ENCODE measurements at regions not wholly inside any gene's neighbourhood (a gene's known extent, or its start where the extent isn't known, plus 50 kb on each side); places are given as distances from the start of the nearest gene placed in this dataset.

DNA sequence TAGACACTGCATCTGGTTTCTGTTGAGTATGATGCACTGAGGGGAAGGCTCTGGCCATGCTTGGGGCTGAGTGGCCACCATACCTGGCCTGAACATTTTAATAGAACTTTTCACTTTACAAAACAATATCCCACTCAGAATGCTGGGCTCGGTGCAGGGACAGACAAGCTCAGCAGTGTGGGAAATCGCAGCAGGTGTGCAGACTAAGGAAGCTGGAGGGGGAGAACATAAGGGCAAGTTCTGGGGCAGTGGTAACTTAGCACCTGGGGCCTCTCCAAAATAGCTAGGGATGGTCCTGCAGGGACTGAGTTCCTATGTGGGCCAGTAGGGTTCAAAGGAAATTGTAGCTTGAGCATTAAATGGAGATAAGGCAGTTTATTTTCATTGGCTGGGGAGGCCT, 90.9 kb upstream of the RNU6-1 start:
- RAD21 ChIA-PET (ENCODE audit: low non-redundant PET in 1 of 2, low total read pairs in 2 of 2, uncharacterized antibody in 2 of 2, unreplicated experiment in 2 of 2): no interaction called here
- no peak overlapping the region for H3K4me2 ChIP-seq (ENCODE audit: low read length)
- no peaks in the 10 kb centered on the region for H3K27me3 ChIP-seq (ENCODE audit: insufficient read depth, low read length)
- DNase-seq (ENCODE audit: low read depth, low spot score): no peak
- H3K9ac ChIP-seq (ENCODE audit: low read length): no peak overlapping the region
- no peaks in the 10 kb centered on the region for H3K4me1 ChIP-seq (ENCODE audit: control insufficient read depth in 1 of 2, insufficient read depth in 2 of 2, low read length in 2 of 2)
- no peaks in the 10 kb centered on the region for H3K36me3 ChIP-seq (ENCODE audit: control insufficient read depth in 1 of 2, insufficient read depth in 2 of 2, low read length in 2 of 2)
- no peak for TF ChIP-seq YY1 (IDR thresholded peaks at IDR 0.05; ENCODE audit: extremely low read depth, insufficient replicate concordance, low read depth, low read length)
- no peaks in the 10 kb centered on the region for H4K20me1 ChIP-seq (ENCODE audit: insufficient read depth)
- intact Hi-C loops (cut with micrococcal nuclease): no loop called here
- H3K4me3 ChIP-seq (replicated peaks in 1 of 2; ENCODE audit: low read depth in 1 of 2, low read length in 2 of 2): no peak overlapping the region
- H3K27ac ChIP-seq (ENCODE audit: low read depth, low read length): no peak overlapping the region
- H3K9me3 ChIP-seq (ENCODE audit: control insufficient read depth in 1 of 2, insufficient read depth in 1 of 2, low read depth in 1 of 2, low read length in 2 of 2): no peaks in the 10 kb centered on the region
- no peak for ATAC-seq
- no peak overlapping the region for H2AFZ ChIP-seq (ENCODE audit: low read depth, low read length, poor library complexity, severe bottlenecking)
- no peaks in the 10 kb centered on the region for H3K79me2 ChIP-seq (ENCODE audit: insufficient read depth, low read length)
- H3K9me2 ChIP-seq (ENCODE audit: insufficient read depth): no peaks in the 10 kb centered on the region
- no TSS peak for BruUV-seq (replicated peaks)
- POLR2A ChIA-PET: no interaction called here
- CTCF ChIA-PET: no interaction called here

DNA sequence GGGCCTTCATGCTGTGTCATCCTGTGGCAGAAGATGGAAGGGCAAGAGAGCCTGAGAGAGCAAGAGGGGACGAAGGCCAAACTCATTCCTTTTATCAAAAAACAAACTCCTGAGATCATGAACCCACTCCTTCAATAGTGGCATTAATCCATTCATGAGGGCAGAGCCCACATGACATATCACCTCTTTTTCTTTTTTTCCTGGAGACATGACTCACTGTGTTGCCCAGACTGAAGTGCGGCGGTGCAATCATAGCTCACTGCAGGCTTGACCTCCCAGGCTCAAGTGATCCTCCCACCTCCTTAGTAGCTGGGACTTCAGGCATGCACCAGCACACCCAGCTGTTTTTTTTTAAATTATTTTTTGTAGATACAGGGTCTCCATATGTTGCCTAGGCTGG, 92.0 kb upstream of the RNU6-1 start:
- TF ChIP-seq, protein P1, sequence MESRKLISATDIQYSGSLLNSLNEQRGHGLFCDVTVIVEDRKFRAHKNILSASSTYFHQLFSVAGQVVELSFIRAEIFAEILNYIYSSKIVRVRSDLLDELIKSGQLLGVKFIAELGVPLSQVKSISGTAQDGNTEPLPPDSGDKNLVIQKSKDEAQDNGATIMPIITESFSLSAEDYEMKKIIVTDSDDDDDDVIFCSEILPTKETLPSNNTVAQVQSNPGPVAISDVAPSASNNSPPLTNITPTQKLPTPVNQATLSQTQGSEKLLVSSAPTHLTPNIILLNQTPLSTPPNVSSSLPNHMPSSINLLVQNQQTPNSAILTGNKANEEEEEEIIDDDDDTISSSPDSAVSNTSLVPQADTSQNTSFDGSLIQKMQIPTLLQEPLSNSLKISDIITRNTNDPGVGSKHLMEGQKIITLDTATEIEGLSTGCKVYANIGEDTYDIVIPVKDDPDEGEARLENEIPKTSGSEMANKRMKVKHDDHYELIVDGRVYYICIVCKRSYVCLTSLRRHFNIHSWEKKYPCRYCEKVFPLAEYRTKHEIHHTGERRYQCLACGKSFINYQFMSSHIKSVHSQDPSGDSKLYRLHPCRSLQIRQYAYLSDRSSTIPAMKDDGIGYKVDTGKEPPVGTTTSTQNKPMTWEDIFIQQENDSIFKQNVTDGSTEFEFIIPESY (IDR thresholded peaks at IDR 0.05; ENCODE audit: extremely low read depth, insufficient replicate concordance, low read length): no peak
- TF ChIP-seq, protein P2, sequence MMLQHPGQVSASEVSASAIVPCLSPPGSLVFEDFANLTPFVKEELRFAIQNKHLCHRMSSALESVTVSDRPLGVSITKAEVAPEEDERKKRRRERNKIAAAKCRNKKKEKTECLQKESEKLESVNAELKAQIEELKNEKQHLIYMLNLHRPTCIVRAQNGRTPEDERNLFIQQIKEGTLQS (IDR thresholded peaks at IDR 0.05): no peak
- no peak for TF ChIP-seq ZNF274 (IDR thresholded peaks at IDR 0.05; ENCODE audit: low read depth, low read length)
- no peak for TF ChIP-seq SP1 (IDR thresholded peaks at IDR 0.05; ENCODE audit: low read depth)
- no peak for TF ChIP-seq FOSL1 (IDR thresholded peaks at IDR 0.05; ENCODE audit: low read depth)
- no peak for TF ChIP-seq SIN3A (IDR thresholded peaks at IDR 0.05; ENCODE audit: low read depth)
- TF ChIP-seq TCF7L2 (IDR thresholded peaks at IDR 0.05; ENCODE audit: borderline replicate concordance, extremely low read depth, insufficient read depth, insufficient read length): no peak
- TF ChIP-seq, protein P3, sequence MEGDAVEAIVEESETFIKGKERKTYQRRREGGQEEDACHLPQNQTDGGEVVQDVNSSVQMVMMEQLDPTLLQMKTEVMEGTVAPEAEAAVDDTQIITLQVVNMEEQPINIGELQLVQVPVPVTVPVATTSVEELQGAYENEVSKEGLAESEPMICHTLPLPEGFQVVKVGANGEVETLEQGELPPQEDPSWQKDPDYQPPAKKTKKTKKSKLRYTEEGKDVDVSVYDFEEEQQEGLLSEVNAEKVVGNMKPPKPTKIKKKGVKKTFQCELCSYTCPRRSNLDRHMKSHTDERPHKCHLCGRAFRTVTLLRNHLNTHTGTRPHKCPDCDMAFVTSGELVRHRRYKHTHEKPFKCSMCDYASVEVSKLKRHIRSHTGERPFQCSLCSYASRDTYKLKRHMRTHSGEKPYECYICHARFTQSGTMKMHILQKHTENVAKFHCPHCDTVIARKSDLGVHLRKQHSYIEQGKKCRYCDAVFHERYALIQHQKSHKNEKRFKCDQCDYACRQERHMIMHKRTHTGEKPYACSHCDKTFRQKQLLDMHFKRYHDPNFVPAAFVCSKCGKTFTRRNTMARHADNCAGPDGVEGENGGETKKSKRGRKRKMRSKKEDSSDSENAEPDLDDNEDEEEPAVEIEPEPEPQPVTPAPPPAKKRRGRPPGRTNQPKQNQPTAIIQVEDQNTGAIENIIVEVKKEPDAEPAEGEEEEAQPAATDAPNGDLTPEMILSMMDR (IDR thresholded peaks at IDR 0.05 in 2 of 3, conservative IDR thresholded peaks at IDR 0.05 in 1 of 3; ENCODE audit: borderline replicate concordance in 1 of 3, insufficient read depth in 1 of 3, low read depth in 2 of 3, low read length in 2 of 3): no peak
- no peak for TF ChIP-seq EGR1 (IDR thresholded peaks at IDR 0.05; ENCODE audit: low read depth)
- TF ChIP-seq ZFX (IDR thresholded peaks at IDR 0.05): no peak
- TF ChIP-seq ELF1 (IDR thresholded peaks at IDR 0.05; ENCODE audit: borderline replicate concordance, low read depth): no peak
- no peak for TF ChIP-seq POLR2AphosphoS5 (IDR thresholded peaks at IDR 0.05; ENCODE audit: low read depth, low read length)
- TF ChIP-seq YY1 (IDR thresholded peaks at IDR 0.05; ENCODE audit: extremely low read depth, insufficient replicate concordance, low read depth, low read length): no peak
- TF ChIP-seq, protein P4, sequence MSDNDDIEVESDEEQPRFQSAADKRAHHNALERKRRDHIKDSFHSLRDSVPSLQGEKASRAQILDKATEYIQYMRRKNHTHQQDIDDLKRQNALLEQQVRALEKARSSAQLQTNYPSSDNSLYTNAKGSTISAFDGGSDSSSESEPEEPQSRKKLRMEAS (IDR thresholded peaks at IDR 0.05): no peak
- TF ChIP-seq JUND (IDR thresholded peaks at IDR 0.05): no peak
- TF ChIP-seq CEBPB (IDR thresholded peaks at IDR 0.05; ENCODE audit: low read depth): no peak
- TF ChIP-seq CBX3 (IDR thresholded peaks at IDR 0.05; ENCODE audit: low read depth): no peak
- Histone ChIP-seq H3K9ac (ENCODE audit: low read length) (no peak overlapping the region), H3K36me3 (ENCODE audit: control insufficient read depth in 1 of 2, insufficient read depth in 2 of 2, low read length in 2 of 2) (no peaks in the 10 kb centered on the region), H3K27me3 (ENCODE audit: insufficient read depth, low read length) (no peaks in the 10 kb centered on the region), H3K4me1 (ENCODE audit: control insufficient read depth in 1 of 2, insufficient read depth in 2 of 2, low read length in 2 of 2) (no peaks in the 10 kb centered on the region), H3K27ac (ENCODE audit: low read depth, low read length) (no peak overlapping the region), H3K9me2 (ENCODE audit: insufficient read depth) (no peaks in the 10 kb centered on the region), H2AFZ (ENCODE audit: low read depth, low read length, poor library complexity, severe bottlenecking) (no peak overlapping the region), H3K4me2 (ENCODE audit: low read length) (no peak overlapping the region), H3K4me3 (replicated peaks in 1 of 2; ENCODE audit: low read depth in 1 of 2, low read length in 2 of 2) (no peak overlapping the region), H4K20me1 (ENCODE audit: insufficient read depth) (no peaks in the 10 kb centered on the region), H3K79me2 (ENCODE audit: insufficient read depth, low read length) (no peaks in the 10 kb centered on the region), H3K9me3 (ENCODE audit: control insufficient read depth in 1 of 2, insufficient read depth in 1 of 2, low read depth in 1 of 2, low read length in 2 of 2) (no peaks in the 10 kb centered on the region)
- no peak for ATAC-seq
- DNase-seq (ENCODE audit: low read depth, low spot score): no peak
- BruUV-seq (replicated peaks): no TSS peak
- POLR2A ChIA-PET: no interaction called here
- RAD21 ChIA-PET (ENCODE audit: low non-redundant PET in 1 of 2, low total read pairs in 2 of 2, uncharacterized antibody in 2 of 2, unreplicated experiment in 2 of 2): no interaction called here
- intact Hi-C loops (cut with micrococcal nuclease): no loop called here
- CTCF ChIA-PET: no interaction called here

Data from HCT116 (cell line).